ENCODE measurements at regions not wholly inside any gene's neighbourhood (a gene's known extent, or its start where the extent isn't known, plus 50 kb on each side); places are given as distances from the start of the nearest gene placed in this dataset.

- TF ChIP-seq, protein P1, sequence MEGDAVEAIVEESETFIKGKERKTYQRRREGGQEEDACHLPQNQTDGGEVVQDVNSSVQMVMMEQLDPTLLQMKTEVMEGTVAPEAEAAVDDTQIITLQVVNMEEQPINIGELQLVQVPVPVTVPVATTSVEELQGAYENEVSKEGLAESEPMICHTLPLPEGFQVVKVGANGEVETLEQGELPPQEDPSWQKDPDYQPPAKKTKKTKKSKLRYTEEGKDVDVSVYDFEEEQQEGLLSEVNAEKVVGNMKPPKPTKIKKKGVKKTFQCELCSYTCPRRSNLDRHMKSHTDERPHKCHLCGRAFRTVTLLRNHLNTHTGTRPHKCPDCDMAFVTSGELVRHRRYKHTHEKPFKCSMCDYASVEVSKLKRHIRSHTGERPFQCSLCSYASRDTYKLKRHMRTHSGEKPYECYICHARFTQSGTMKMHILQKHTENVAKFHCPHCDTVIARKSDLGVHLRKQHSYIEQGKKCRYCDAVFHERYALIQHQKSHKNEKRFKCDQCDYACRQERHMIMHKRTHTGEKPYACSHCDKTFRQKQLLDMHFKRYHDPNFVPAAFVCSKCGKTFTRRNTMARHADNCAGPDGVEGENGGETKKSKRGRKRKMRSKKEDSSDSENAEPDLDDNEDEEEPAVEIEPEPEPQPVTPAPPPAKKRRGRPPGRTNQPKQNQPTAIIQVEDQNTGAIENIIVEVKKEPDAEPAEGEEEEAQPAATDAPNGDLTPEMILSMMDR (IDR thresholded peaks at IDR 0.05) = no peak
- no peaks in the 10 kb centered on the region for H3K36me3 ChIP-seq
- intact Hi-C loops (cut with DNase I) = no loop called here
- H3K4me1 ChIP-seq = peaks cover 29 to 76% of the 10 kb centered on the region in 2 donors
- ATAC-seq (peak; percentile 44), DNase-seq (peak in 1 of 4 donors; percentile 19)
- no peak overlapping the region for H3K4me3 ChIP-seq
- peak overlapping the region; percentile 73 to 84 for H3K27ac ChIP-seq
- no peaks in the 10 kb centered on the region for H3K9me3 ChIP-seq
- no peaks in the 10 kb centered on the region for H3K27me3 ChIP-seq
These were observed 62.9 kb upstream of the ULK4 start for GRCh38 chr3:42024591-42025351.

GRCh38 chr3:42023380-42023779, 61.5 kb upstream of the ULK4 start:
- no peaks in the 10 kb centered on the region for H3K9me3 ChIP-seq
- no peaks in the 10 kb centered on the region for H3K27me3 ChIP-seq
- DNase-seq = no peak
- intact Hi-C loops (cut with DNase I) = no loop called here
- TF ChIP-seq, protein P1 (IDR thresholded peaks at IDR 0.05) = no peak
- H3K27ac ChIP-seq = no peak overlapping the region
- H3K4me1 ChIP-seq = peaks cover 29 to 90% of the 10 kb centered on the region in 2 donors
- H3K4me3 ChIP-seq = no peak overlapping the region
- no peak for ATAC-seq
- no peaks in the 10 kb centered on the region for H3K36me3 ChIP-seq

- Histone ChIP-seq H3K27me3 (no peaks in the 10 kb centered on the region), H3K4me1 (peaks cover 29 to 95% of the 10 kb centered on the region in 2 donors), H3K27ac (no peak overlapping the region), H3K36me3 (no peaks in the 10 kb centered on the region), H3K4me3 (no peak overlapping the region), H3K9me3 (no peaks in the 10 kb centered on the region)
- DNase-seq = no peak
- no peak for ATAC-seq
- TF ChIP-seq, protein P1 (IDR thresholded peaks at IDR 0.05) = no peak
- intact Hi-C loops (cut with DNase I) = no loop called here
These were observed 60.5 kb upstream of the ULK4 start for GRCh38 chr3:42022355-42022754.

DNA sequence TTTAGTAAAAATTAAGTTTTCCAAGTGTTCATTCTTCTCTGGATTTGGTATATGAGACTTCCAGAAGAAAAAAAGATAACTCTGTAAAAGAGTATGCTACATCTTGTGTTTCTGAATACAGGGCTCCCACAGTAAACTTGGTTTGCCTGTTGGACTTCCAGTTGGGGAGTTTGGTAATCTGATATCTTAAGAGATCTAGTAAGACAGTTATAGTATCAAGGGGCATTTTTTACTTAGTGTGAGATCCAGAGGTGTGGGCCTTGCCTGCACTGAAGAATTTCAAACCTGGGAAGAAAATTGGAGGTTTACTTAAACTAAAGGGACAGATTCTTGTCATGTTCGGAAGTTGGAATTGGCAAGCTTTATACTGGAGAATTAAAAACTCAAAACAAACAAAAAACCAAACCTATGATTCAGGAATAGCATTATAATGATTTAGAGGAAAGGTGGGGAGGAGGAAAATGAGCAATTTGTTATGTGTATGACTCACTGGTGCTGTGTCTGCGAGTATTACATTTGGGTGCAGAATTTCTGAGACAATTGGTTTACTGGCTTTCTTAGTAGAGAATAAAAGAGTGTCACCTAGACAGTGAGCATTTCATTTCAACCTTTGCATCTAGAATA, 58.9 kb upstream of the ULK4 start:
- peaks cover 22 to 93% of the 10 kb centered on the region in 2 donors for H3K4me1 ChIP-seq
- no peaks in the 10 kb centered on the region for H3K36me3 ChIP-seq
- no peaks in the 10 kb centered on the region for H3K27me3 ChIP-seq
- intact Hi-C loops (cut with DNase I) = no loop called here
- no peaks in the 10 kb centered on the region for H3K9me3 ChIP-seq
- no peak overlapping the region for H3K4me3 ChIP-seq
- TF ChIP-seq, protein P1 (IDR thresholded peaks at IDR 0.05) = no peak
- ATAC-seq = peak; percentile 27
- peak overlapping the region; percentile 15 to 38 for H3K27ac ChIP-seq
- no peak for DNase-seq

- peak overlapping the region in 1 of 2 donors; percentile 15 for H3K27ac ChIP-seq
- H3K27me3 ChIP-seq = no peaks in the 10 kb centered on the region
- ATAC-seq (no peak), DNase-seq (no peak)
- no peaks in the 10 kb centered on the region for H3K36me3 ChIP-seq
- peaks cover 15 to 93% of the 10 kb centered on the region in 2 donors for H3K4me1 ChIP-seq
- no peak overlapping the region for H3K4me3 ChIP-seq
- TF ChIP-seq, protein P1 (IDR thresholded peaks at IDR 0.05) = no peak
- H3K9me3 ChIP-seq = no peaks in the 10 kb centered on the region
- intact Hi-C loops (cut with DNase I) = loop anchor here in 1 of 2 donors (10.0 kb wide), 1 partner anchor 75 kb away; the partner anchor contains the start of gene TRAK1
These were observed 58.0 kb upstream of the ULK4 start for GRCh38 chr3:42019953-42020260.
